IMR-90 (cell line): ENCODE measurements at regions not wholly inside any gene's neighbourhood (a gene's known extent, or its start where the extent isn't known, plus 50 kb on each side); places are given as distances from the start of the nearest gene placed in this dataset.

Experiments used
- ATAC-seq: fragments of 200-7000 bp; cut with Tn5 transposase; 2 replicates; pipeline ENCODE4 v1.9.1; 2020; ENCODE audit warnings: low read depth, mild to moderate bottlenecking, moderate library complexity
- BruUV-seq: library from RNA; stranded (reverse); fragments of 400-500 nt; replicated peaks from 2 replicates; lab custom pipeline; 2021; lab: Mats Ljungman, UMichigan
- CTCF ChIA-PET: fragments of 300-600 bp; formaldehyde crosslinking; extraction: SDS; loops from one replicate; lab custom pipeline; 2021; ENCODE audit warnings: antibody characterized with exemption; lab: Yijun Ruan, JAX
- POLR2A ChIA-PET: fragments of 300-600 bp; sonication (Branson Sonifier 250); formaldehyde crosslinking; loops from one replicate; lab custom pipeline; 2022; ENCODE audit warnings: antibody characterized with exemption; ENCODE audit not compliant: unreplicated experiment; lab: Charles Lee
- DNase-seq: peaks from one replicate; pipeline ENCODE4 v3.0.0; 2013
- H2AFZ ChIP-seq: replicated peaks from 2 replicates; pipeline ENCODE3; 2013; ENCODE audit warnings: low read length, mild to moderate bottlenecking; ENCODE audit not compliant: poor library complexity
- H2AK5ac ChIP-seq: 2 replicates; pipeline ENCODE4 v1.6.1; 2013; ENCODE audit warnings: low read depth, low read length, inconsistent platforms
- H2AK9ac ChIP-seq: replicated peaks from 2 replicates; pipeline ENCODE3; 2013; ENCODE audit warnings: mild to moderate bottlenecking, low read depth, low read length, moderate library complexity; ENCODE audit not compliant: poor library complexity
- H2BK120ac ChIP-seq: 2 replicates; pipeline ENCODE4 v1.6.1; 2013; ENCODE audit warnings: low read depth, low read length, inconsistent platforms
- H2BK15ac ChIP-seq: 3 replicates; pipeline ENCODE4 v1.6.1; 2013; ENCODE audit warnings: low read depth, low read length, inconsistent platforms
- H2BK20ac ChIP-seq: 2 replicates; pipeline ENCODE4 v1.6.1; 2013; ENCODE audit warnings: low read depth, mild to moderate bottlenecking, inconsistent platforms, low read length, moderate library complexity
- H2BK5ac ChIP-seq: 2 replicates; pipeline ENCODE4 v1.6.1; 2013; ENCODE audit warnings: mild to moderate bottlenecking, low read depth, low read length, inconsistent platforms; ENCODE audit not compliant: poor library complexity, severe bottlenecking
- H3K14ac ChIP-seq: replicated peaks from 2 replicates; pipeline ENCODE4 v1.6.1; 2013; ENCODE audit warnings: low read depth, low read length, inconsistent platforms
- H3K18ac ChIP-seq: 2 replicates; pipeline ENCODE4 v1.6.1; 2013; ENCODE audit warnings: low read depth, low read length, control low read depth
- H3K23ac ChIP-seq: 2 replicates; pipeline ENCODE4 v1.6.1; 2013; ENCODE audit warnings: low read depth, low read length, inconsistent platforms
- H3K27ac ChIP-seq: 2 replicates; pipeline ENCODE4 v1.5.1; 2013; ENCODE audit warnings: mild to moderate bottlenecking, control low read depth, low read length; ENCODE audit not compliant: insufficient read depth
- H3K27me3 ChIP-seq: 2 replicates; pipeline ENCODE4 v1.6.1; 2013; ENCODE audit warnings: low read length; ENCODE audit not compliant: control insufficient read depth, insufficient read depth
- H3K36me3 ChIP-seq: 2 replicates; pipeline ENCODE4 v1.6.1; 2013; ENCODE audit warnings: low read length, mixed read lengths; ENCODE audit not compliant: control insufficient read depth, insufficient read depth
- H3K4ac ChIP-seq: 2 replicates; pipeline ENCODE4 v1.6.1; 2013; ENCODE audit warnings: low read depth, low read length, inconsistent platforms
- H3K4me1 ChIP-seq: 2 replicates; pipeline ENCODE4 v1.6.1; 2013; ENCODE audit warnings: low read length, mixed read lengths; ENCODE audit not compliant: control insufficient read depth, insufficient read depth
- H3K4me2 ChIP-seq: 2 replicates; pipeline ENCODE4 v1.6.1; 2013; ENCODE audit warnings: low read depth, mild to moderate bottlenecking, control low read depth, low read length, moderate library complexity
- H3K4me3 ChIP-seq: 2 replicates; pipeline ENCODE4 v1.5.1; 2013; ENCODE audit warnings: low read depth, mild to moderate bottlenecking, control low read depth, low read length, moderate library complexity; ENCODE audit not compliant: insufficient read depth
- H3K56ac ChIP-seq: 2 replicates; pipeline ENCODE4 v1.6.1; 2013; ENCODE audit warnings: low read length, inconsistent platforms; ENCODE audit not compliant: insufficient read depth; ENCODE audit errors: extremely low read depth
- H3K79me1 ChIP-seq, 2 experiments: 2 replicates each; pipeline ENCODE4 v1.6.1; 2013; ENCODE audit warnings: low read length in 2 of 2, inconsistent platforms in 1 of 2, low read depth in 1 of 2
- H3K9ac ChIP-seq: 2 replicates; pipeline ENCODE4 v1.6.1; 2013; ENCODE audit warnings: low read depth, low read length, control low read depth
- H3K9me1 ChIP-seq: 2 replicates; pipeline ENCODE4 v1.6.1; 2013; ENCODE audit warnings: low read length, inconsistent platforms; ENCODE audit not compliant: insufficient read depth
- H3K9me3 ChIP-seq: 2 replicates; pipeline ENCODE4 v1.6.1; 2013; ENCODE audit warnings: low read length; ENCODE audit not compliant: control insufficient read depth, insufficient read depth
- H4K20me1 ChIP-seq: 2 replicates; pipeline ENCODE4 v1.6.1; 2013; ENCODE audit warnings: low read length, inconsistent platforms; ENCODE audit not compliant: insufficient read depth
- H4K5ac ChIP-seq: 2 replicates; pipeline ENCODE4 v1.6.1; 2013; ENCODE audit warnings: mild to moderate bottlenecking, low read depth, low read length, control low read depth
- H4K8ac ChIP-seq, 2 experiments: 2 replicates each; pipeline ENCODE4 v1.6.1; 2013; ENCODE audit warnings: low read depth in 2 of 2, low read length in 2 of 2, control low read depth in 1 of 2, inconsistent platforms in 1 of 2
- H4K91ac ChIP-seq: 2 replicates; pipeline ENCODE4 v1.6.1; 2013; ENCODE audit warnings: low read depth, low read length, inconsistent platforms; ENCODE audit not compliant: insufficient read depth
- FOS ChIP-seq: fragments of 150-350 bp; IDR thresholded peaks from 2 replicates; pipeline ENCODE4 v1.6.1; 2016; ENCODE audit warnings: low read depth, low read length
- POLR2A ChIP-seq: IDR thresholded peaks from 2 replicates; pipeline ENCODE4 v1.6.1; 2012; ENCODE audit warnings: mild to moderate bottlenecking, low read depth, low read length
- RAD21 ChIP-seq: IDR thresholded peaks from 2 replicates; pipeline ENCODE4 v1.6.1; 2012; ENCODE audit warnings: low read length, improper control_type of control experiment
- RCOR1 ChIP-seq: IDR thresholded peaks from 2 replicates; pipeline ENCODE4 v1.6.1; 2012; ENCODE audit warnings: mild to moderate bottlenecking, low read length, improper control_type of control experiment; ENCODE audit not compliant: insufficient replicate concordance
- SMC3 ChIP-seq: fragments of 150-350 bp; IDR thresholded peaks from 2 replicates; pipeline ENCODE4 v1.6.1; 2016; ENCODE audit warnings: low read depth, mild to moderate bottlenecking, antibody characterized with exemption, low read length, moderate library complexity
- WGBS, 2 experiments: methylation state at CpG; one replicate each; pipeline versions ENCODE4 v1.1.5 to v1.1.7; 2013; ENCODE audit warnings: missing lambda C conversion rate in 2 of 2; ENCODE audit not compliant: insufficient read length in 1 of 2; ENCODE audit errors: extremely low coverage in 2 of 2; 5-methylcytosine and 5-hydroxymethylcytosine counted together
- dilution Hi-C: fragments of 300-500 bp; cut with HindIII; formaldehyde crosslinking; loops from one replicate; pipeline ENCODE4 v1.14.3; 2018; ENCODE audit warnings: low sequenced_read_pairs; ENCODE audit not compliant: unreplicated experiment
- in situ Hi-C: fragments of 300-500 bp; cut with MboI; formaldehyde crosslinking; loops from 3 replicates; pipeline ENCODE4 v1.14.3; 2019; ENCODE audit warnings: low sequenced_read_pairs, inconsistent platforms, mixed read lengths
- intact Hi-C: fragments of 100-400 bp; cut with micrococcal nuclease; formaldehyde crosslinking; loops from 2 replicates; pipeline ENCODE4 v1.10.0; 2022
- TF ChIP-seq, protein P1 (sequence below): conservative IDR thresholded peaks from 2 replicates; pipeline ENCODE4 v1.5.1; 2012; ENCODE audit warnings: mild to moderate bottlenecking, low read depth, low read length, improper control_type of control experiment
- TF ChIP-seq, protein P2 (sequence below): fragments of 150-350 bp; IDR thresholded peaks from 2 replicates; pipeline ENCODE4 v1.6.1; 2017; ENCODE audit warnings: mild to moderate bottlenecking, antibody characterized with exemption, low read length, low read depth
- TF ChIP-seq, protein P3 (sequence below): fragments of 150-350 bp; IDR thresholded peaks from 2 replicates; pipeline ENCODE4 v1.6.1; 2016; ENCODE audit warnings: low read depth, mild to moderate bottlenecking, low read length, moderate library complexity, borderline replicate concordance

DNA sequence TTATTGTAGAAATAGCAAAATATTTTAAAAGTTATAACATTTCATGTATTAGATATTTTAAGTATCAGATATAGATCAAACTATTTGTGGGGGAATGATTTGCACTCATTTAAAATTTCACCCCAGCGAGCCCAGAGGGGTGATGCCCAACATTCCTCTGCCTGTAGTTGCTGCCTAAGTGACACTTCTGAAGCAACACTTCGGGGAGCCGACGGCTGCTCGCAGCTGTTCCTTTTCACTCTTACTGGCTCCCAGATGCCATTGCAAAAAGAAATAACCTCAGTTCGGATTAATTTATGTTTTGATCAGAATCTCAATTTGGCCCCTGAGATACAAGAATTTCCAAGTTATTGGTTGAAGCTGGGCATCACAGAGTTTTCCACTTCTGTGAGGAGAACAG, 603.8 kb downstream of the PLCL1 start:
- no TSS peak for BruUV-seq
- no peak overlapping the region for H2BK20ac ChIP-seq
- H2BK15ac ChIP-seq: no peak overlapping the region
- H2AK9ac ChIP-seq: no peak overlapping the region
- H3K36me3 ChIP-seq: no peaks in the 10 kb centered on the region
- H3K9ac ChIP-seq: no peak overlapping the region
- H3K79me1 ChIP-seq: no peaks in the 10 kb centered on the region
- POLR2A ChIA-PET: no interaction called here
- no peak overlapping the region for H3K23ac ChIP-seq
- no peak overlapping the region for H2BK120ac ChIP-seq
- H4K5ac ChIP-seq: no peak overlapping the region
- no peak overlapping the region for H3K4ac ChIP-seq
- H4K91ac ChIP-seq: no peak overlapping the region
- H3K9me1 ChIP-seq: no peaks in the 10 kb centered on the region
- DNase-seq: no peak
- no peaks in the 10 kb centered on the region for H4K20me1 ChIP-seq
- H4K8ac ChIP-seq: no peak overlapping the region
- H2AFZ ChIP-seq: no peak overlapping the region
- no peak for ATAC-seq
- in situ Hi-C loops (no loop called here), dilution Hi-C loops (no loop called here), intact Hi-C loops (no loop called here)
- no peaks in the 10 kb centered on the region for H3K27me3 ChIP-seq
- H3K56ac ChIP-seq: no peak overlapping the region
- H2AK5ac ChIP-seq: no peak overlapping the region
- no peaks in the 10 kb centered on the region for H3K4me1 ChIP-seq
- no peak overlapping the region for H3K27ac ChIP-seq
- no peak overlapping the region for H3K18ac ChIP-seq
- no peak overlapping the region for H2BK5ac ChIP-seq
- H3K14ac ChIP-seq: no peak overlapping the region
- H3K4me3 ChIP-seq: no peak overlapping the region
- WGBS, 2 experiments: no CpG with 5 or more reads among the region's 6 CpGs
- no peak overlapping the region for H3K4me2 ChIP-seq
- TF ChIP-seq, protein P1, sequence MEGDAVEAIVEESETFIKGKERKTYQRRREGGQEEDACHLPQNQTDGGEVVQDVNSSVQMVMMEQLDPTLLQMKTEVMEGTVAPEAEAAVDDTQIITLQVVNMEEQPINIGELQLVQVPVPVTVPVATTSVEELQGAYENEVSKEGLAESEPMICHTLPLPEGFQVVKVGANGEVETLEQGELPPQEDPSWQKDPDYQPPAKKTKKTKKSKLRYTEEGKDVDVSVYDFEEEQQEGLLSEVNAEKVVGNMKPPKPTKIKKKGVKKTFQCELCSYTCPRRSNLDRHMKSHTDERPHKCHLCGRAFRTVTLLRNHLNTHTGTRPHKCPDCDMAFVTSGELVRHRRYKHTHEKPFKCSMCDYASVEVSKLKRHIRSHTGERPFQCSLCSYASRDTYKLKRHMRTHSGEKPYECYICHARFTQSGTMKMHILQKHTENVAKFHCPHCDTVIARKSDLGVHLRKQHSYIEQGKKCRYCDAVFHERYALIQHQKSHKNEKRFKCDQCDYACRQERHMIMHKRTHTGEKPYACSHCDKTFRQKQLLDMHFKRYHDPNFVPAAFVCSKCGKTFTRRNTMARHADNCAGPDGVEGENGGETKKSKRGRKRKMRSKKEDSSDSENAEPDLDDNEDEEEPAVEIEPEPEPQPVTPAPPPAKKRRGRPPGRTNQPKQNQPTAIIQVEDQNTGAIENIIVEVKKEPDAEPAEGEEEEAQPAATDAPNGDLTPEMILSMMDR: no peak
- TF ChIP-seq SMC3: no peak
- TF ChIP-seq FOS: no peak
- TF ChIP-seq RCOR1: no peak
- TF ChIP-seq RAD21: no peak
- TF ChIP-seq, protein P2, sequence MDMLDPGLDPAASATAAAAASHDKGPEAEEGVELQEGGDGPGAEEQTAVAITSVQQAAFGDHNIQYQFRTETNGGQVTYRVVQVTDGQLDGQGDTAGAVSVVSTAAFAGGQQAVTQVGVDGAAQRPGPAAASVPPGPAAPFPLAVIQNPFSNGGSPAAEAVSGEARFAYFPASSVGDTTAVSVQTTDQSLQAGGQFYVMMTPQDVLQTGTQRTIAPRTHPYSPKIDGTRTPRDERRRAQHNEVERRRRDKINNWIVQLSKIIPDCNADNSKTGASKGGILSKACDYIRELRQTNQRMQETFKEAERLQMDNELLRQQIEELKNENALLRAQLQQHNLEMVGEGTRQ: no peak
- TF ChIP-seq, protein P3, sequence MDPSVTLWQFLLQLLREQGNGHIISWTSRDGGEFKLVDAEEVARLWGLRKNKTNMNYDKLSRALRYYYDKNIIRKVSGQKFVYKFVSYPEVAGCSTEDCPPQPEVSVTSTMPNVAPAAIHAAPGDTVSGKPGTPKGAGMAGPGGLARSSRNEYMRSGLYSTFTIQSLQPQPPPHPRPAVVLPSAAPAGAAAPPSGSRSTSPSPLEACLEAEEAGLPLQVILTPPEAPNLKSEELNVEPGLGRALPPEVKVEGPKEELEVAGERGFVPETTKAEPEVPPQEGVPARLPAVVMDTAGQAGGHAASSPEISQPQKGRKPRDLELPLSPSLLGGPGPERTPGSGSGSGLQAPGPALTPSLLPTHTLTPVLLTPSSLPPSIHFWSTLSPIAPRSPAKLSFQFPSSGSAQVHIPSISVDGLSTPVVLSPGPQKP: no peak
- TF ChIP-seq POLR2A: no peak
- CTCF ChIA-PET: no interaction called here
- no peaks in the 10 kb centered on the region for H3K9me3 ChIP-seq
